K562 (cell line): ENCODE measurements at regions not wholly inside any gene's neighbourhood (a gene's known extent, or its start where the extent isn't known, plus 50 kb on each side); places are given as distances from the start of the nearest gene placed in this dataset.

Experiments
- BRD9 ChIP-seq: fragments of 450-650 bp; IDR thresholded peaks from 2 replicates; pipeline ENCODE4 v1.6.1; 2018; ENCODE audit warnings: low read depth; ENCODE audit not compliant: partially characterized antibody
- CBX1 ChIP-seq: sonication (generic); IDR thresholded peaks from 2 replicates; pipeline ENCODE4 v1.6.1; 2016; ENCODE audit warnings: antibody characterized with exemption, low read depth, mild to moderate bottlenecking
- DMBX1 ChIP-seq: fragments of 250-450 bp; sonication (Bioruptor Pico); IDR thresholded peaks from 2 replicates; pipeline ENCODE4 v1.8.0; 2022; ENCODE audit warnings: inconsistent platforms, mild to moderate bottlenecking, moderate library complexity, borderline replicate concordance
- KLF6 ChIP-seq: fragments of 250-450 bp; sonication (Bioruptor Pico); IDR thresholded peaks from 2 replicates; pipeline ENCODE4 v1.4.0; 2020; ENCODE audit warnings: mild to moderate bottlenecking, moderate library complexity, borderline replicate concordance
- PHB2 ChIP-seq: fragments of 450-650 bp; IDR thresholded peaks from 2 replicates; pipeline ENCODE4 v1.6.1; 2017; ENCODE audit warnings: low read depth
- RBM14 ChIP-seq: fragments of 200-400 bp; formaldehyde crosslinking; IDR thresholded peaks from 2 replicates; pipeline ENCODE4 v1.6.1; 2018; ENCODE audit warnings: low read depth, mild to moderate bottlenecking, low read length, moderate library complexity, borderline replicate concordance; ENCODE audit not compliant: insufficient read depth
- STAG1 ChIP-seq: sonication (generic); formaldehyde crosslinking; IDR thresholded peaks from 2 replicates; pipeline ENCODE4 v1.5.0; 2020; ENCODE audit warnings: missing genetic modification reagents, borderline replicate concordance
- YY1 ChIP-seq, 3 experiments: IDR thresholded peaks; 2 replicates each; pipeline ENCODE4 v1.6.1; 2011; ENCODE audit warnings: low read length in 2 of 3, mild to moderate bottlenecking in 2 of 3, moderate library complexity in 2 of 3, borderline replicate concordance in 1 of 3, control low read depth in 1 of 3, low read depth in 1 of 3; ENCODE audit not compliant: insufficient read depth in 3 of 3, insufficient replicate concordance in 2 of 3, control insufficient read depth in 1 of 3, insufficient read length in 1 of 3; ENCODE audit errors: extremely low read depth in 1 of 3
- ZNF124 ChIP-seq: sonication (generic); formaldehyde crosslinking; IDR thresholded peaks from 2 replicates; pipeline ENCODE4 v1.8.1; 2022; ENCODE audit warnings: missing genetic modification reagents
- ZNF24 ChIP-seq: fragments of 450-650 bp; IDR thresholded peaks from 2 replicates; pipeline ENCODE4 v1.6.1; 2016
- TF ChIP-seq, protein P1 (sequence below): sonication (generic); formaldehyde crosslinking; IDR thresholded peaks from 2 replicates; pipeline ENCODE4 v1.8.0; 2023; ENCODE audit warnings: missing genetic modification reagents, mild to moderate bottlenecking, borderline replicate concordance
- TF ChIP-seq, protein P2 (sequence below), 3 experiments: IDR thresholded peaks in 2 of 3; conservative IDR thresholded peaks in 1 of 3; 2 replicates each; pipeline ENCODE4 v1.5.1; 2011 to 2012; ENCODE audit warnings: low read length in 3 of 3, mild to moderate bottlenecking in 3 of 3, control low read depth in 2 of 3, improper control_type of control experiment in 1 of 3, inconsistent platforms in 1 of 3, low read depth in 1 of 3, mixed read lengths in 1 of 3, moderate library complexity in 1 of 3; ENCODE audit not compliant: insufficient read depth in 2 of 3

DNA sequence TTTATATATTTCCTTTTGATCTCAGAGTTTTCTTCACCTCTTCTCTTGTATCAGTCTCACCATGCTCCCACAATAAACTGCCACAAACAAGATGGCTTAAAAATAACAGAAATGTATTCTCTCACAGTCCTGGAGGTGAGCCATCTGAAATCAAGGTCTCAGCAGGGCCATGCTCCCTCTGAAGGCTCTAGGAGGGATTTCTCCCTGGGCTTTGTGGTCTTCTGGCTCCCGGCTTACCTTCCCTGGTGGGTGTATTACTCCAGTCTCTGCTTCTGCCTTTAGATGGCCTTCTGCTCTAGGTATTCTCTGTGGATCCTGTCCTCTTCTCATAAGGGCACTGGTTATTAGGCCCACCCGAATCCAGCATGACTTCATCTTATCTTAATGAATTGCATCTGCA lies 994.7 kb upstream of the POU3F3 start (continued):
- TF ChIP-seq, protein P1, sequence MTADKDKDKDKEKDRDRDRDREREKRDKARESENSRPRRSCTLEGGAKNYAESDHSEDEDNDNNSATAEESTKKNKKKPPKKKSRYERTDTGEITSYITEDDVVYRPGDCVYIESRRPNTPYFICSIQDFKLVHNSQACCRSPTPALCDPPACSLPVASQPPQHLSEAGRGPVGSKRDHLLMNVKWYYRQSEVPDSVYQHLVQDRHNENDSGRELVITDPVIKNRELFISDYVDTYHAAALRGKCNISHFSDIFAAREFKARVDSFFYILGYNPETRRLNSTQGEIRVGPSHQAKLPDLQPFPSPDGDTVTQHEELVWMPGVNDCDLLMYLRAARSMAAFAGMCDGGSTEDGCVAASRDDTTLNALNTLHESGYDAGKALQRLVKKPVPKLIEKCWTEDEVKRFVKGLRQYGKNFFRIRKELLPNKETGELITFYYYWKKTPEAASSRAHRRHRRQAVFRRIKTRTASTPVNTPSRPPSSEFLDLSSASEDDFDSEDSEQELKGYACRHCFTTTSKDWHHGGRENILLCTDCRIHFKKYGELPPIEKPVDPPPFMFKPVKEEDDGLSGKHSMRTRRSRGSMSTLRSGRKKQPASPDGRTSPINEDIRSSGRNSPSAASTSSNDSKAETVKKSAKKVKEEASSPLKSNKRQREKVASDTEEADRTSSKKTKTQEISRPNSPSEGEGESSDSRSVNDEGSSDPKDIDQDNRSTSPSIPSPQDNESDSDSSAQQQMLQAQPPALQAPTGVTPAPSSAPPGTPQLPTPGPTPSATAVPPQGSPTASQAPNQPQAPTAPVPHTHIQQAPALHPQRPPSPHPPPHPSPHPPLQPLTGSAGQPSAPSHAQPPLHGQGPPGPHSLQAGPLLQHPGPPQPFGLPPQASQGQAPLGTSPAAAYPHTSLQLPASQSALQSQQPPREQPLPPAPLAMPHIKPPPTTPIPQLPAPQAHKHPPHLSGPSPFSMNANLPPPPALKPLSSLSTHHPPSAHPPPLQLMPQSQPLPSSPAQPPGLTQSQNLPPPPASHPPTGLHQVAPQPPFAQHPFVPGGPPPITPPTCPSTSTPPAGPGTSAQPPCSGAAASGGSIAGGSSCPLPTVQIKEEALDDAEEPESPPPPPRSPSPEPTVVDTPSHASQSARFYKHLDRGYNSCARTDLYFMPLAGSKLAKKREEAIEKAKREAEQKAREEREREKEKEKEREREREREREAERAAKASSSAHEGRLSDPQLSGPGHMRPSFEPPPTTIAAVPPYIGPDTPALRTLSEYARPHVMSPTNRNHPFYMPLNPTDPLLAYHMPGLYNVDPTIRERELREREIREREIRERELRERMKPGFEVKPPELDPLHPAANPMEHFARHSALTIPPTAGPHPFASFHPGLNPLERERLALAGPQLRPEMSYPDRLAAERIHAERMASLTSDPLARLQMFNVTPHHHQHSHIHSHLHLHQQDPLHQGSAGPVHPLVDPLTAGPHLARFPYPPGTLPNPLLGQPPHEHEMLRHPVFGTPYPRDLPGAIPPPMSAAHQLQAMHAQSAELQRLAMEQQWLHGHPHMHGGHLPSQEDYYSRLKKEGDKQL (CRISPR knock-in tag): no peak
- TF ChIP-seq KLF6 (CRISPR knock-in tag): no peak
- no peak for TF ChIP-seq DMBX1
- TF ChIP-seq ZNF24: no peak
- TF ChIP-seq ZNF124 (CRISPR knock-in tag): no peak
- TF ChIP-seq STAG1 (CRISPR knock-in tag): no peak
- no peak for TF ChIP-seq RBM14
- no peak for TF ChIP-seq CBX1
- TF ChIP-seq, protein P2, sequence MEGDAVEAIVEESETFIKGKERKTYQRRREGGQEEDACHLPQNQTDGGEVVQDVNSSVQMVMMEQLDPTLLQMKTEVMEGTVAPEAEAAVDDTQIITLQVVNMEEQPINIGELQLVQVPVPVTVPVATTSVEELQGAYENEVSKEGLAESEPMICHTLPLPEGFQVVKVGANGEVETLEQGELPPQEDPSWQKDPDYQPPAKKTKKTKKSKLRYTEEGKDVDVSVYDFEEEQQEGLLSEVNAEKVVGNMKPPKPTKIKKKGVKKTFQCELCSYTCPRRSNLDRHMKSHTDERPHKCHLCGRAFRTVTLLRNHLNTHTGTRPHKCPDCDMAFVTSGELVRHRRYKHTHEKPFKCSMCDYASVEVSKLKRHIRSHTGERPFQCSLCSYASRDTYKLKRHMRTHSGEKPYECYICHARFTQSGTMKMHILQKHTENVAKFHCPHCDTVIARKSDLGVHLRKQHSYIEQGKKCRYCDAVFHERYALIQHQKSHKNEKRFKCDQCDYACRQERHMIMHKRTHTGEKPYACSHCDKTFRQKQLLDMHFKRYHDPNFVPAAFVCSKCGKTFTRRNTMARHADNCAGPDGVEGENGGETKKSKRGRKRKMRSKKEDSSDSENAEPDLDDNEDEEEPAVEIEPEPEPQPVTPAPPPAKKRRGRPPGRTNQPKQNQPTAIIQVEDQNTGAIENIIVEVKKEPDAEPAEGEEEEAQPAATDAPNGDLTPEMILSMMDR (IDR thresholded peaks at IDR 0.05 in 2 of 3, conservative IDR thresholded peaks at IDR 0.05 in 1 of 3; ENCODE audit: insufficient read depth in 2 of 3, low read depth in 1 of 3, low read length in 3 of 3): no peak
- no peak for TF ChIP-seq YY1 (IDR thresholded peaks at IDR 0.05; ENCODE audit: borderline replicate concordance in 1 of 3, control insufficient read depth in 1 of 3, extremely low read depth in 1 of 3, insufficient read depth in 3 of 3, insufficient read length in 1 of 3, insufficient replicate concordance in 2 of 3, low read depth in 1 of 3, low read length in 2 of 3)
- no peak for TF ChIP-seq PHB2
- TF ChIP-seq BRD9: no peak
